Muscle layer of duodenum (tissue), 2 donors: ENCODE measurements at regions not wholly inside any gene's neighbourhood (a gene's known extent, or its start where the extent isn't known, plus 50 kb on each side); places are given as distances from the start of the nearest gene placed in this dataset.

Source experiments
- H3K27ac ChIP-seq: one replicate; pipeline ENCODE4 v1.7.0; 2013; ENCODE audit warnings: mild to moderate bottlenecking, low read length
- H3K27me3 ChIP-seq: one replicate; pipeline ENCODE4 v1.7.0; 2013; ENCODE audit warnings: low read depth, mild to moderate bottlenecking, control low read depth, low read length
- H3K36me3 ChIP-seq, 2 donors: one replicate each; pipeline ENCODE4 v1.7.0; 2013; ENCODE audit warnings: low read length in 2 of 2, control low read depth in 1 of 2, mild to moderate bottlenecking in 1 of 2; ENCODE audit not compliant: insufficient read depth in 2 of 2, control insufficient read depth in 1 of 2
- H3K4me1 ChIP-seq, 2 donors: one replicate each; pipeline ENCODE4 v1.7.0; 2013; ENCODE audit warnings: low read length in 2 of 2, mild to moderate bottlenecking in 2 of 2, control low read depth in 1 of 2, moderate library complexity in 1 of 2; ENCODE audit not compliant: insufficient read depth in 2 of 2, control insufficient read depth in 1 of 2
- H3K4me3 ChIP-seq, 2 donors: one replicate each; pipeline ENCODE4 v1.7.0; 2013; ENCODE audit warnings: low read length in 2 of 2, low read depth in 1 of 2, mild to moderate bottlenecking in 1 of 2
- H3K9me3 ChIP-seq, 2 donors: one replicate each; pipeline ENCODE4 v1.7.0; 2013; ENCODE audit warnings: low read length in 2 of 2, control low read depth in 1 of 2, mild to moderate bottlenecking in 1 of 2; ENCODE audit not compliant: control insufficient read depth in 1 of 2
- donor health status: healthy.

- H3K36me3 ChIP-seq, result no peaks in the 10 kb centered on the region
- no peak overlapping the region for H3K27ac ChIP-seq
- no peaks in the 10 kb centered on the region for H3K9me3 ChIP-seq
- H3K4me3 ChIP-seq, result no peak overlapping the region
- no peaks in the 10 kb centered on the region for H3K27me3 ChIP-seq
- H3K4me1 ChIP-seq, result peaks cover 5 to 14% of the 10 kb centered on the region in 2 donors
Measured at GRCh38 chr9:89729954-89730530, 125.2 kb downstream of the GADD45G start.

DNA sequence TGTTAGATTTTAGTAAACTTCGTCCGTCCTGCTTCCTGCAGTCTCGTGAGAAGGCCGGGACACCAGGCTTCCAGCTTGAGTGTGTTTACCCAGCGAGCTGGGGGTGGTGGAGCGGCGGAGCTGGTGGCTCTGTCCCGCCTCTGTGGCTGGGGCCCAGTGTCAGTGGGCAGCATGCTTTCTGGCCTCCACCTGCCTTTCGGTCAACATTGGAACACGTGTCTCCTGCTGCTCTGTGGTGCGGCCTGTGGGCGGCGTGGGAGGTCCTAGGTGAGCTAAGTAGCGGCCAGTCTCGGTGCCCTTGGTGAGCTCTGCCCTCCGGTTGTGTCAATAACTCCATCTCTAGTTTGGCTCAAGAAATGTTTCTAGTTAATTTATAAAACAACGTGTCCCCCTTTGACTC, 125.9 kb downstream of the GADD45G start:
- Histone ChIP-seq H3K4me1 (peaks cover 5 to 14% of the 10 kb centered on the region in 2 donors), H3K27me3 (no peaks in the 10 kb centered on the region), H3K4me3 (no peak overlapping the region), H3K27ac (no peak overlapping the region), H3K36me3 (no peaks in the 10 kb centered on the region), H3K9me3 (no peaks in the 10 kb centered on the region)

GRCh38 chr9:89731262-89732182, 126.7 kb downstream of the GADD45G start:
- H3K4me3 ChIP-seq, result no peak overlapping the region
- no peaks in the 10 kb centered on the region for H3K9me3 ChIP-seq
- H3K27me3 ChIP-seq, result no peaks in the 10 kb centered on the region
- H3K4me1 ChIP-seq, result peaks cover 5 to 14% of the 10 kb centered on the region in 2 donors
- H3K27ac ChIP-seq, result no peak overlapping the region
- no peaks in the 10 kb centered on the region for H3K36me3 ChIP-seq

DNA sequence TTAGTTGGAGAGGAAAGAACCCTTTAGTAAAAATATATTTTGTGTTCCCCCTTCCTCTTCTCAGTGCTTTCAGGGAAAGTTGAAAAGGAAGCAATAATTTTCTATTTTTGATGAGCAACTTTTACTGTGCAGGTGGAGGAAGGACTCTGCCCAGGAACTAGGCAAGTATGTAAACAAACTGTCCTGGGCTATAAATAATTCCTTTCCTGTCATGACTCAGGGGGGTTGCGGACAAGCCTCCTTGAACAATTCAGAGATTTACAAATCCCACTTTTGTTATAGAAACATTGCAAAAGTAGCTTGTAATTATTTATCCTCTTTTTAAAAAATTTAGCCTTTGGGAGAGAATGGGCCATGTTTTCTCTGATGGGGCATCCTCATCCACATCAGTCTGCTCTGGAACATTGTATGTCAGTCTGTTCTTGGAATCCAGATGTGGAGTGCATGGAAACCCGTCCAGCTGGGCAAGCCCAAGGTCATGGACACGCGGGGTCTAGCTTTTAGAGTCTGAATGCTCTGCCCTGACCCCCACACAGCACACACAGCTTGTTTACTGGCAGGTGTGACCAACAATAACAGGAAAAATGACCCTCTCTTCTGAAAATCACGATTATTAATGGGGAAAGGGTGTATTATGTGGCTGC, 127.6 kb downstream of the GADD45G start:
- Histone ChIP-seq H3K36me3 (no peaks in the 10 kb centered on the region), H3K4me3 (no peak overlapping the region), H3K27ac (no peak overlapping the region), H3K9me3 (no peaks in the 10 kb centered on the region), H3K4me1 (peaks cover 5 to 14% of the 10 kb centered on the region in 2 donors), H3K27me3 (no peaks in the 10 kb centered on the region)

DNA sequence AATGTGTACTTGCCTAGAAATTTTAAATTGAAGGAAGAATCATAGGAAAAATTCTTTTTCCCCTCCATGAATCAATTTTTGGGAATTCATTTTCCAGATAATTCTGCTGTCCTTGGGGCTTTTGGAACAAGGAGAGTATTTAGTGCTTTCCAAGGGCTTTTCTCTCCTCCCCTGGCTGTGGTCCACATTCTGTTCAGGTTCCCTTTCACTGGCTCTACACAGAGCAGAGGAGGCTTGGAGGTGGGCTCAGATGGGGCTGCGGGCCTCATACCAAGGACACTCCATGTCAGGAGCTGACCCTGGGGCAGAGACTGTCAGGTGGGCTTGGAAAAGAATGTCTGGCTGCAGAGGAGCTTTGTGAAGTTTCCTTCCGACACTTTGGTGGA, 128.1 kb downstream of the GADD45G start:
- Histone ChIP-seq H3K4me3 (no peak overlapping the region), H3K27me3 (no peaks in the 10 kb centered on the region), H3K4me1 (peaks cover 5 to 14% of the 10 kb centered on the region in 2 donors), H3K27ac (no peak overlapping the region), H3K9me3 (no peaks in the 10 kb centered on the region), H3K36me3 (no peaks in the 10 kb centered on the region)

DNA sequence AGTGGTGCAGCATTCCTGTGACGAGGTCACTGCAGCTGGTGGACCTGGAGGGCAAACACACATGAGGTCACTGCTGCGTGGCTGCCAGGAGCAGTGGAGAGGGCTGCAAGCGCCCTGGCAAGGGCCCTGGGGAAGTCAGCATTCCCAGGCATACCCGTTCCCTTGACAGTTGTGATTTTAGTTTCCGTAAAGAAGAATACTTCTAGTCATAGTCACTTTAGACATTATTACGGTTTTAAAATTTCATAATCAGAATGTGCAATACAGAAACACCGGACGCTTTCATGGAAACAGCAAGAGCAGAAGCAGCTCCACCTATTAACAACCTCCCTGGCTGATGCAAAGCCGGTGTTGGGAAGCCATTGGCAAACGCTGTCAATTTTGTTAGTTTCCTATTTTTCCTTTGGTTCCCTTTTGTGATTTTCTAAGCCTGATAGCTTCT, 129.8 kb downstream of the GADD45G start:
- Histone ChIP-seq H3K36me3 (no peaks in the 10 kb centered on the region), H3K4me3 (no peak overlapping the region), H3K4me1 (peaks cover 5 to 14% of the 10 kb centered on the region in 2 donors), H3K27me3 (no peaks in the 10 kb centered on the region), H3K27ac (no peak overlapping the region), H3K9me3 (no peaks in the 10 kb centered on the region)

DNA sequence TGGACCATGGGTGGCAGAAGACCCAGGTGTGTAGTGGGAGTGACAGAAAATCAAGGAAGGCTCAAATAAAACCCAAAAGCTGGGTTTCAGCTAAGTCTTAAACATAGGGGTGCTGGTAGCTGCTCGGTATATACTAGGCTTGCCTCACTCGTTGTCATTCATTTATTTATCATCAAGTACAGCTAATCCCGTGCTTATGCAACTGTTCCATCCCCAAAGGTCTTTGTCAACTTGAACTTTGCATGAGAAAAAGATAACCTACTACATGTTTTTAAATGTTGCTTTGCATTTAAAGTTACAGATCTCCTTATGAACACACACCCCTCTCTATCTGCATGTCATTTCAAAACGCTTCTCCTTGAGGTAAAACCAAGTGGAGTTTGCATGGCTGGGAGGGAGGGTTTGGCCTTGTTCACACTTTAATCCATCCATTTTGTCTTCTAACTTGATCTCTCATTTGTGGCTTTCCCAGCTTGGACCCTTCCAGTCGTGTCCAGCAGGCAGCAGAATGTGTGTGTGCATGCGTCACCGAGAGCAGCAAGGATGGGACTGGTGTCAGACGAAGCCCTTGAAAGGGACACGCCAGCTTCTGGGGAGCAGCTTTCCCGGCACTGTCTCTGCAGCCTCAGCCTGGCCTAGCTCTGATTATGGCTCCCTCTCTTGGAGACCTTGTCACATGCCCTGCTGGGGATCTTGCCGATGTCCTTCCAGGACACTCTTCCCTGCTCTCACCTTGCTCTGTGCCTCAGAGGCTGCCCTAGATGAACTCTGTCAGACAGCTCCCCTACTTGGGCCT, 133.5 kb downstream of the GADD45G start:
- Histone ChIP-seq H3K36me3 (no peaks in the 10 kb centered on the region), H3K27ac (no peak overlapping the region), H3K4me3 (no peak overlapping the region), H3K4me1 (no peaks in the 10 kb centered on the region), H3K9me3 (no peaks in the 10 kb centered on the region), H3K27me3 (no peaks in the 10 kb centered on the region)

DNA sequence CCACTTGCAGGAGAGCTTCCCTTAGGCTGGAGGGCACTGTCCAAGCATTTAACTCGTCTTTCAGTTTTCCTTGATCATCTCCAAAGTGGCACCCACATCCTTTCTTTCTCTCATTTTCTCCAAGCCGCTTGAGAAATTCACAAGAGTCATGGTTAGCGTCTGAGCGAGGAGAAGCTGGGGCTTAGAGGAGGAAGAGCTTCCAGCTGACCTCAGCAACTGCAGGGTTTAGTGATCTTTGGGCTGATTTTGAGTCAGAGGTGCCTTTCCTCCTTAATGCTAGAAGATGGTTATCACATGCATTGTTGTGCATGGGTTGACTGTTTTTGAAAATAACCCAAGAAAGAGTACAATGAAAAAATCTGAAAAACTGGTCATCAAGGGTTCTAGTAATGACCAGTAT, 134.7 kb downstream of the GADD45G start:
- Histone ChIP-seq H3K4me1 (no peaks in the 10 kb centered on the region), H3K27ac (no peak overlapping the region), H3K4me3 (no peak overlapping the region), H3K9me3 (no peaks in the 10 kb centered on the region), H3K27me3 (no peaks in the 10 kb centered on the region), H3K36me3 (no peaks in the 10 kb centered on the region)

- no peak overlapping the region for H3K4me3 ChIP-seq
- H3K4me1 ChIP-seq, result no peaks in the 10 kb centered on the region
- H3K27ac ChIP-seq, result no peak overlapping the region
- no peaks in the 10 kb centered on the region for H3K27me3 ChIP-seq
- H3K9me3 ChIP-seq, result no peaks in the 10 kb centered on the region
- no peaks in the 10 kb centered on the region for H3K36me3 ChIP-seq
Measured at GRCh38 chr9:89739916-89740315, 135.1 kb downstream of the GADD45G start.

- Histone ChIP-seq H3K4me1 (no peaks in the 10 kb centered on the region), H3K9me3 (no peaks in the 10 kb centered on the region), H3K27me3 (no peaks in the 10 kb centered on the region), H3K36me3 (no peaks in the 10 kb centered on the region), H3K27ac (no peak overlapping the region), H3K4me3 (no peak overlapping the region)
Measured at GRCh38 chr9:89740722-89741121, 135.9 kb downstream of the GADD45G start.

DNA sequence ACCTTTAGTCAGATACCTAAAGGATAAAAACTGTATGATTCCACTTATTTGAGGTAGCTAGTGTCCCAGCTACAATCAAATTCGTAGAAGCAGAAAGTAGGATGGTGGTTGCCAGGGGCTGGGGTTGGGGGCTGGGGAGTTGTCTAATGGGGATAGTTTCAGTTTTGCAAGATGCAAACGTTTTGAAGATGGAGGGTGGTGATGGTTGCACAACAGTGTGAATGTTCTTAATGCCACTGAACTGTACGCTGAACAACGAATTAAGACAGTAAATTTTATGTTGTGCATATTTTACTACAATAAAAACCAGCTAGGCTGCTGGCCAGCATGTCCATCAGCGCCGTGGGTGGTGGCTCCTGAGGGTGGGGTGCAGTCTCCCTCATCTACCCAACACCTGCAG, 137.8 kb downstream of the GADD45G start:
- H3K27ac ChIP-seq, result no peak overlapping the region
- no peak overlapping the region for H3K4me3 ChIP-seq
- no peaks in the 10 kb centered on the region for H3K36me3 ChIP-seq
- peaks cover 0 to 3% of the 10 kb centered on the region in 2 donors for H3K4me1 ChIP-seq
- H3K27me3 ChIP-seq, result no peaks in the 10 kb centered on the region
- H3K9me3 ChIP-seq, result no peaks in the 10 kb centered on the region
